HepG2 (cell line): ENCODE measurements at regions not wholly inside any gene's neighbourhood (a gene's known extent, or its start where the extent isn't known, plus 50 kb on each side); places are given as distances from the start of the nearest gene placed in this dataset.
A peak's percentile ranks its signal among the peaks of the same experiment; 100 is the strongest.

Experiments used
- ATAC-seq: fragments of 200-7000 bp; cut with Tn5 transposase; 3 replicates; pipeline ENCODE4 v1.9.1; 2020; ENCODE audit warnings: mild to moderate bottlenecking, moderate library complexity
- BruUV-seq: library from RNA; stranded (reverse); fragments of 400-500 nt; replicated peaks from 2 replicates; lab custom pipeline; 2021; lab: Mats Ljungman, UMichigan
- CTCF ChIA-PET: fragments of 300-600 bp; formaldehyde crosslinking; extraction: SDS; loops from one replicate; lab custom pipeline; 2021; ENCODE audit warnings: low total read pairs, inconsistent platforms, low intra/inter-chr PET ratio; lab: Yijun Ruan, JAX
- POLR2A ChIA-PET: fragments of 350-600 bp; sonication (Branson Sonifier 250); formaldehyde crosslinking; loops from one replicate; lab custom pipeline; 2020; ENCODE audit warnings: antibody characterized with exemption, inconsistent platforms; lab: Yijun Ruan, JAX
- DNase-seq: peaks from one replicate; pipeline ENCODE4 v3.0.0-alpha.2; 2015; ENCODE audit warnings: low spot score
- FAIRE-seq: peaks from 3 replicates; lab custom pipeline; 2011; peaks lifted over from hg19 to GRCh38; lab: Jason Lieb, UNC
- H2AFZ ChIP-seq: one replicate; pipeline ENCODE4 v1.6.1; 2011; ENCODE audit warnings: low read length, inconsistent platforms
- H3K27ac ChIP-seq: fragments of 300-600 bp; 3 replicates; pipeline ENCODE4 v1.8.0; 2011; ENCODE audit warnings: mixed run types, mild to moderate bottlenecking, mixed read lengths, low read length, inconsistent platforms; ENCODE audit not compliant: insufficient read depth; ENCODE audit errors: extremely low read length
- H3K27me3 ChIP-seq, 2 experiments: fragments of 200-600 bp in 1 of 2; 2 replicates in 1 of 2; 3 replicates in 1 of 2; pipeline versions ENCODE4 v1.6.0 to v1.8.0; 2011; ENCODE audit warnings: low read length in 2 of 2, mild to moderate bottlenecking in 2 of 2, moderate library complexity in 2 of 2, inconsistent platforms in 1 of 2; ENCODE audit not compliant: insufficient read depth in 2 of 2, control insufficient read depth in 1 of 2
- H3K36me3 ChIP-seq, 2 experiments: fragments of 200-600 bp in 1 of 2; replicated peaks in 1 of 2; 2 replicates in 1 of 2; 3 replicates in 1 of 2; pipeline versions ENCODE4 v1.5.1 to v1.8.0; 2011; ENCODE audit warnings: low read length in 2 of 2, inconsistent platforms in 1 of 2; ENCODE audit not compliant: insufficient read depth in 2 of 2, control insufficient read depth in 1 of 2
- H3K4me1 ChIP-seq: 2 replicates; pipeline ENCODE4 v1.5.1; 2012; ENCODE audit warnings: low read length, inconsistent platforms; ENCODE audit not compliant: insufficient read depth
- H3K4me2 ChIP-seq: 2 replicates; pipeline ENCODE4 v1.6.0; 2011; ENCODE audit warnings: low read depth, low read length, inconsistent platforms
- H3K4me3 ChIP-seq, 3 experiments: fragments of 200-600 bp in 1 of 3; sonication (generic), shearing (Covaris generic) in 1 of 3; replicated peaks in 1 of 3; 2 replicates each; pipeline ENCODE4 v1.5.1; 2011 to 2016; ENCODE audit warnings: low read length in 3 of 3, inconsistent platforms in 2 of 3, low read depth in 2 of 3, mild to moderate bottlenecking in 2 of 3, control low read depth in 1 of 3, mixed read lengths in 1 of 3; ENCODE audit not compliant: insufficient read depth in 1 of 3
- H3K79me2 ChIP-seq: one replicate; pipeline ENCODE4 v1.6.1; 2011; ENCODE audit warnings: low read length, inconsistent platforms; ENCODE audit not compliant: insufficient read depth
- H3K9ac ChIP-seq: 2 replicates; pipeline ENCODE4 v1.6.0; 2011; ENCODE audit warnings: mild to moderate bottlenecking, low read depth, low read length, inconsistent platforms; ENCODE audit not compliant: insufficient read depth
- H3K9me3 ChIP-seq: 2 replicates; pipeline ENCODE4 v1.5.1; 2012; ENCODE audit warnings: mild to moderate bottlenecking, low read length
- H4K20me1 ChIP-seq: 2 replicates; pipeline ENCODE4 v1.6.0; 2011; ENCODE audit warnings: inconsistent platforms, mild to moderate bottlenecking, low read length, moderate library complexity; ENCODE audit not compliant: insufficient read depth
- AHR ChIP-seq: IDR thresholded peaks from 2 replicates; pipeline ENCODE4 v1.6.1; 2018; ENCODE audit warnings: missing genetic modification reagents, missing compliant biosample characterization
- HHEX ChIP-seq: IDR thresholded peaks from 2 replicates; pipeline ENCODE4 v1.6.1; 2016; ENCODE audit warnings: control low read depth
- HOXA5 ChIP-seq: sonication (generic); formaldehyde crosslinking; IDR thresholded peaks from 2 replicates; pipeline ENCODE4 v1.4.0; 2020; ENCODE audit warnings: missing genetic modification reagents
- NFAT5 ChIP-seq: sonication (generic); formaldehyde crosslinking; IDR thresholded peaks from 2 replicates; pipeline ENCODE4 v1.4.0; 2020; ENCODE audit warnings: missing genetic modification reagents
- RBM39 ChIP-seq: fragments of 200-400 bp; formaldehyde crosslinking; IDR thresholded peaks from one replicate; pipeline ENCODE4 v1.6.1; 2018; ENCODE audit warnings: antibody characterized with exemption, mild to moderate bottlenecking, low read depth, low read length; ENCODE audit not compliant: poor library complexity, severe bottlenecking
- RNF2 ChIP-seq: fragments of 450-650 bp; conservative IDR thresholded peaks from 2 replicates; pipeline ENCODE4 v1.6.1; 2016; ENCODE audit warnings: low read depth
- YY1 ChIP-seq: IDR thresholded peaks from 2 replicates; pipeline ENCODE4 v1.6.1; 2011; ENCODE audit warnings: low read length, low read depth, moderate library complexity, mild to moderate bottlenecking; ENCODE audit not compliant: insufficient read depth, insufficient replicate concordance
- ZNF318 ChIP-seq: sonication (generic); formaldehyde crosslinking; IDR thresholded peaks from 2 replicates; pipeline ENCODE4 v1.4.0; 2020; ENCODE audit warnings: mild to moderate bottlenecking, missing genetic modification reagents
- ZNF773 ChIP-seq: sonication (generic); formaldehyde crosslinking; IDR thresholded peaks from 2 replicates; pipeline ENCODE4 v1.4.0; 2020; ENCODE audit warnings: missing genetic modification reagents, borderline replicate concordance
- WGBS: methylation state at CpG from one replicate; pipeline ENCODE4 v1.1.6; 2017; ENCODE audit warnings: low lambda C conversion rate; 5-methylcytosine and 5-hydroxymethylcytosine counted together
- in situ Hi-C: cut with HindIII; loops from 2 replicates; pipeline ENCODE4 v1.10.0; 2017; ENCODE audit warnings: low pct_unique_long_range_greater_than_20kb; ENCODE audit not compliant: extremely low pct_ligation_motif_present
- intact Hi-C: fragments of 100-400 bp; cut with micrococcal nuclease; formaldehyde crosslinking; loops from one replicate; pipeline ENCODE4 v1.10.0; 2022; ENCODE audit not compliant: unreplicated experiment

- H3K4me2 ChIP-seq, result peak overlapping the region; percentile 70
- CTCF ChIA-PET, result no interaction called here
Measured at GRCh38 chr13:95470574-95471366, 81.8 kb upstream of the CLDN10 start.

More at GRCh38 chr13:95470574-95471366, 81.8 kb upstream of the CLDN10 start:
- no peaks in the 10 kb centered on the region for H3K9me3 ChIP-seq
- ATAC-seq (peak; percentile 59), FAIRE-seq (peak; percentile 4), DNase-seq (no peak)
- no peaks in the 10 kb centered on the region for H3K79me2 ChIP-seq
- POLR2A ChIA-PET, result no interaction called here
- no peak overlapping the region for H3K9ac ChIP-seq
- in situ Hi-C loops (no loop called here), intact Hi-C loops (no loop called here)
- peak overlapping the region; percentile 39 for H2AFZ ChIP-seq
- no peaks in the 10 kb centered on the region for H4K20me1 ChIP-seq
- H3K4me3 ChIP-seq, result peak overlapping the region in 2 of 3 experiments; percentile 20 to 42; a peak in 4 of 6 replicates
- no TSS peak for BruUV-seq
- H3K36me3 ChIP-seq, result no peaks in the 10 kb centered on the region
- WGBS, result 12% methylated on average over 19 of the region's 19 CpGs
- no peak overlapping the region for H3K27ac ChIP-seq
- peaks cover 2 to 3% of the 10 kb centered on the region in 2 experiments; a peak in 2 of 5 replicates for H3K27me3 ChIP-seq
- H3K4me1 ChIP-seq, result peaks cover 13% of the 10 kb centered on the region
- no peak for TF ChIP-seq NFAT5 (CRISPR knock-in tag)
- TF ChIP-seq RBM39, result no peak
- no peak for TF ChIP-seq ZNF773 (CRISPR knock-in tag)
- no peak for TF ChIP-seq YY1
- no peak for TF ChIP-seq HOXA5 (CRISPR knock-in tag)
- no peak for TF ChIP-seq RNF2
- TF ChIP-seq HHEX (CRISPR knock-in tag), result no peak
- no peak for TF ChIP-seq ZNF318 (CRISPR knock-in tag)
- no peak for TF ChIP-seq AHR (CRISPR knock-in tag)
